C4-2B (cell line): ENCODE measurements at regions not wholly inside any gene's neighbourhood (a gene's known extent, or its start where the extent isn't known, plus 50 kb on each side); places are given as distances from the start of the nearest gene placed in this dataset.

Source experiments
- H3K27ac ChIP-seq: fragments of 450-650 bp; 2 replicates; pipeline ENCODE4 v1.5.1; 2017
- CTCF ChIP-seq: fragments of 450-650 bp; conservative IDR thresholded peaks from 2 replicates; pipeline ENCODE4 v1.5.1; 2017; ENCODE audit warnings: mild to moderate bottlenecking
- ZFX ChIP-seq: fragments of 450-650 bp; IDR thresholded peaks from 2 replicates; pipeline ENCODE4 v1.6.1; 2017

- no peak for TF ChIP-seq ZFX
- no peak for TF ChIP-seq CTCF
- H3K27ac ChIP-seq = no peak overlapping the region
Observed at GRCh38 chr5:135255461-135256178, 143.4 kb downstream of the MACROH2A1 start.

- TF ChIP-seq CTCF = no peak
- TF ChIP-seq ZFX = no peak
Observed at GRCh38 chr5:135254183-135254582, 144.8 kb downstream of the MACROH2A1 start.

GRCh38 chr5:135253601-135254178 lies 145.3 kb downstream of the MACROH2A1 start:
- no peak for TF ChIP-seq CTCF
- TF ChIP-seq ZFX = no peak
- no peak overlapping the region for H3K27ac ChIP-seq

More at GRCh38 chr5:135254183-135254582, 144.8 kb downstream of the MACROH2A1 start:
- no peak overlapping the region for H3K27ac ChIP-seq

GRCh38 chr5:135251093-135251492 lies 147.9 kb downstream of the MACROH2A1 start:
- TF ChIP-seq CTCF (no peak), ZFX (no peak)

GRCh38 chr5:135250671-135251070 lies 148.4 kb downstream of the MACROH2A1 start:
- H3K27ac ChIP-seq = no peak overlapping the region
- no peak for TF ChIP-seq CTCF

More at GRCh38 chr5:135251093-135251492, 147.9 kb downstream of the MACROH2A1 start:
- no peak overlapping the region for H3K27ac ChIP-seq

GRCh38 chr5:135249658-135250057 lies 149.4 kb downstream of the MACROH2A1 start:
- no peak overlapping the region for H3K27ac ChIP-seq
- TF ChIP-seq CTCF (no peak), ZFX (no peak)

GRCh38 chr5:135248801-135249231 lies 150.2 kb downstream of the MACROH2A1 start:
- no peak overlapping the region for H3K27ac ChIP-seq
- TF ChIP-seq ZFX (no peak), CTCF (no peak)
